NCI-H345 treated with DMSO at 0.1 percent for 48 hours (cell line): ENCODE measurements at regions not wholly inside any gene's neighbourhood (a gene's known extent, or its start where the extent isn't known, plus 50 kb on each side); places are given as distances from the start of the nearest gene placed in this dataset.

Experiments
- DNase-seq: peaks from one replicate; lab custom pipeline; 2025; ENCODE audit not compliant: unreplicated experiment; lab: John Stamatoyannopoulos, UW

DNA sequence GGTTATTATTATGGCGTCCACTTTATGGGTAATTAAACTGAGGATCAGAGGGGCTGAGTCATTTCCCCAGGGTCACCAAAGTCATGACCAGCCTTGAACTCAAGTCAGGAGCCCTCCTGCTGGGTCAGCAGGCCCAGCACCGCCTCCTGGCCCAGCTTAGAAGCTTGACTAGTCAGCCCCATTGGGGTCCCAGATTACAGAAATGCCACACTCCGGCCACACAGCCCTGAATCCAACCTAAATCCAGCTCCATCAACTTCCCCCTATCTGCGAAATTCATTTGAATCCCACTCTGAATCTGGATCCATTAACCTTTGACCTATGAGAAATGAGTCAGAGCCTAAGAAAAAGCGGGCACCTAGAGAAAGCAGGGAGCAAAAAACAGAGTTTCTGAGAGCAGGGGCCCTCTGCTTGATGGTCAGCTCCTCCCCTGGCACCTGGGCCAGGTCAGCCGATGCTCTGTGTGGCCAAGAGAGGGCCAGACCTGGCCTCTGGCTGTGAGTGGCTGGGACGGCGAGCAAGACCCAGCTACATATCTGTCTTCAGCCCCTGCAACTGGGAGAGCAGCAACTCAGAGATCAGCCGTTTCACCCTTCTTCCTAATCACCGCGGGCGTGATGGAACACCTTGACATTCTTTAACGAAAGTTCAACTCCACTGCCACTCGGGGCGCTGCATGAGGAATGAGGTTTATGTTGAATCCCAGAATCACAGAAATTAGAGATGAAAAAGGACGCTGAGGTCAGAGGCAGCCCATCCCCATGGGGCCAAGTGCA, 196.1 kb downstream of the TRIM29 start:
- no peak for DNase-seq

DNA sequence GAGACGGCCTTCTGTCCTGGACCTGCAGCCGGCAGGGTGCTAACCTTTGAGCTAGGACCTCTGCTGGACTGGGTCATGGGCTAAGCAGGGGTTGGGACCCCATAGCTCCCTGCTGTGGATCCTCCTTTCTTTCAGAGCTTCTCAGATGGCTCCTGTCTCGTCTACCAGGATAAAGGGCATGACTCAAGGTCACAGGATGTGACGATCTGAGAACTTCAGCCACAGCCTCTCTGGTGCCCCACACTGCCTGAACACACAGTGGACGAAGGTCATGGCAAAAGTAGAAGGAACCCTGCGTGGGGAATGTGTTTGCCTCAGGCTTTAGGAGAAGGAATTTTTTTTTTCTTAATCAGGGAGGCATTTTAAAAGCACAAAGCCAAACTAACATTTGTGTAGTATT, 196.7 kb downstream of the TRIM29 start:
- no peak for DNase-seq

DNA sequence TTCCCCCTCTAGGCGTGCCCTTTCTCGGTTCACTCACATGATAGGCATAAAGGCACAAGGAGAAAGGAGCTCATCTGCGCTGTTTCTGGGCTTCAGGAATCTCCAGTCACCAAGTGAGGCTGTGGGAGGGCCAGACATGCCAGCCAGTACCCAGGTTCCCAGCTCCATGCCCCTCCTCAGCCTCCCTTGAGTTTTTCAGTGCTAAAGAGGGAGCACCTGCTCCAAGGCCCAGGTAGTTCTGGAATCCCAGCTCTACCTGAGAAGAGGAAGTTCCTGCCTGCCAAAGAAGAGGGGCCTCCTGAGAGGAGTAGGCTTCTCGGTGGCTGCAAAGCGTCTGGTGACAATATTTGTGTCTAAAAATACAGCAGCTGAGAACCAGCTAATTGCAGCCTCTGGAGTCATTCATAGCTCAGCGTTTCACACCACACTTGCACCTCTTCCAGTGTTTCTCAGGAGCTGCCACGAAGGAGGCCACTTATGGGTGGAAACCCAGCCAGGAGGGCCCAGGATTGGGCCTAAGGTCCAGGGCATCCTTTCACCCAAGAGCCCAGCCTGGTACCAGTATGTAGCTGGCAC, 197.4 kb downstream of the TRIM29 start:
- DNase-seq, result no peak

DNA sequence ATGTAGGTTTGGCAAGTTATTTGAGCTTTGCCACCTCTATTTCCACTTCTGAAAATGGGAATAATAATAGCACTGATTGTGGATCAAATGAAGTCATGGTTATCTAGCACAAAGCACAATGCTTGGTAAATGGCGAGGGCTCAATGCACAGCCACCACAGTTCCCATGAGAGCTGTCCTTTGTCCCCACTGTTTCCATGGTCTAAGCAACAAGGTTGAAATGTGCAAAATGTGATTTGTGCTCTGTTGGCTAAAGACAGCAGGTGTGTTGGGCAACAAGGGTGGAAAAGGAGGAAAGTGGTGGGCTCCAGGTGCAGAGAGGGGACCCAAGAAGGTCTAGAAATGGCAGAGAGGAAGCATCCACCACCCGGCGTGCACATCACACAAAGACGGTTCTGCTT, 200.5 kb downstream of the TRIM29 start:
- DNase-seq, result no peak

DNA sequence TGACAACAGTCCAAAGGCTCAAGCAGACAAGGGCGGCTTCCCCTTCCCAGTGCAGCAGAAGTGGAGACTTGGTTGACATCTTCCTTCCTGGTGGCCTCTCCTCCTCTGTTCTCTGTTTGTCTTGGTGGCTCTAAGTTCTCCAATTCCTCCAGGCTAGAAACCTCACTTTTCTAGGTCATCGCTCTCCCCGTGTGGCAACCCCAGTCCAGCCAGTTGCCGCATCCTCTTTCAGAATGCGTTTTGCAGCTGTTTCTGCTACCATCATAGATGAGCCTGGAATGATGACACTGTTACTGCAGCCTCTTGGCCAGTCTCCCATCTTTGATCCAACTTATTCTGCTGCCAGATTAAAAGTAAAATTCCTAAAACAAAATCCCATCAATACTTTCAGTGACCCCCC, 201.5 kb downstream of the TRIM29 start:
- DNase-seq, result no peak

DNA sequence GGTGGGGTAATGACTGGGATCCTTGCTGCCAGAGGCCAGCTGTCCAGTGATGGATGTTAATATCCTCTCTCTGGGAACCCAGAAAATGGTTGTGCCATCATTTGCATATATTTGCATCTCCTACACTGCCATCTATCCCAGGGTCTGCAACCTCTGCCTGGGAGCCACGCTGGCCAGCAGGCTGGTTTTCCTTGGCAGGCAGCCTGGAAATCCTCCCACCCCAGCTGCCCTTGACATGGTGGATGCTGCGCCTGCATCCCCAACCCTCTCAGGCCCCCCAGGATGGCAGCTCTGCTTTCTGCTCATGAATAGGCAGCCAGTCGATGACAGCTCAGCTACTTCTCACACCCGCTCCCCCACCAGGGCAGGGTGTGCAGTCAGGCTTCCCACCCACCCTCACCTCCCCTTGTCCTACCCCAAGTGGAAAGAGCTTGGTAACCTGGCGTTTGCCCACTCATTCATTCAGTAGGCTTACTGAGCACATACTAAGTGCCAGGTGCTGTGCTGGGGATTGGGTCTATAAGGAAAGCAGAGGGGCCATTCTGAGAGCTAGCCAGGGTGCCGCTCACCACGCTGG, 202.5 kb downstream of the TRIM29 start:
- DNase-seq, result no peak

DNA sequence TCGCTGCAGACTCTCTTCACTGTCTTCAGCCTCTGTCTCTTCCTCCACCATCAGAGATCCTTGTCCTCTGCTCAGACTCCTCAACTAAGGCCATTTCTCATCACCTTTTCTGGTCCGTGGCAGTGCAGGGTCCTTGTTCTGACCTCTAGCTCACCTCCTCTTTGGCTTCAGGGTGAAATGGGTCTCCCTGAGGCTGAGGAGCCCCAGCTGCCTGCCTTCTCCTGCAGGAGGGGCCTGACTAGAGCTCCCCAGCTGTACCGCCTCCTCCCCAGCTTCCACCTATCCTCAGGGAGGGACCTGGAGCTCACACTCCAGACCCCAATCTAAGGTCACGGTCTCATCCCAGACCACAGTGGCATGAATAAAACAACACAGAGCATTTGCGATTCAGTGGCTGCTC, 203.0 kb downstream of the TRIM29 start:
- DNase-seq, result no peak

DNA sequence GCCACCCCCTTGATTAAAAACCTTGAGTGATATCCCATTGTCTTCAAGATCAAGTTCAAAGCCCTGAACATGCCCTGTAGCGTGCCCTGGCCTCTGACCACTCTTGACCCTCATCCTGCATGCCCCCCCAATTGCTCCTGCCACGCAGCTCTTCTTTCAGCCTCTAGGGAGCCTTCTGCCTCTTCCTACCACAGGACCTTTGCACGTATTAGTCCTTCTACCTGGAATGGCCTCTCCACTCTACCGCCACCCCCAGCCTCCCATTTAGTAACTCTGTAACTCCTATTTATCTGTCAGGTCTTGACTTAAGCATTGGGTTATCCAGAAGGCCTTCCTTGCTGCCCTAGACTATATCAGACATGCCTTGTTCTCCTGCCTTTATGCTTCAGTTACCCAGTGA, 203.6 kb downstream of the TRIM29 start:
- no peak for DNase-seq

DNA sequence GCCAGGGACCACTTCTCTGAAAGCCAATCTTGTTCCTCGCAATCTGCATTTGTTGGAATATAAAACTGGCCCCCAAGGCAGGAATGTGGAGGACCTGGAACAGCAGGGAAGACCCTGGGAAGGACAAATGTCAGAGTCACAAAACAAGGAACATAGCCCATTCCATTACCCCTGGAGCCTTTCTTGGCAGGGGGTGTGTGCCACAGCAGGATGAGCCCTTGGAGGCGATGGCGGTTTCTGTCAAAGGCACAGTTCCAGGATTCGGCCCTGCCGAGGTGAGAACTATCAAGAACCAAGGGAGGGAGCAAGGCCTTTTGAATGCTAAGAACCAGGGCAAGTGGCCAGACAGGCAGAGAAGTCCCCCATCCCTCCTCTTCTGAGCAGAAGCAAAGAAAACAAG, 204.3 kb downstream of the TRIM29 start:
- DNase-seq, result no peak

DNA sequence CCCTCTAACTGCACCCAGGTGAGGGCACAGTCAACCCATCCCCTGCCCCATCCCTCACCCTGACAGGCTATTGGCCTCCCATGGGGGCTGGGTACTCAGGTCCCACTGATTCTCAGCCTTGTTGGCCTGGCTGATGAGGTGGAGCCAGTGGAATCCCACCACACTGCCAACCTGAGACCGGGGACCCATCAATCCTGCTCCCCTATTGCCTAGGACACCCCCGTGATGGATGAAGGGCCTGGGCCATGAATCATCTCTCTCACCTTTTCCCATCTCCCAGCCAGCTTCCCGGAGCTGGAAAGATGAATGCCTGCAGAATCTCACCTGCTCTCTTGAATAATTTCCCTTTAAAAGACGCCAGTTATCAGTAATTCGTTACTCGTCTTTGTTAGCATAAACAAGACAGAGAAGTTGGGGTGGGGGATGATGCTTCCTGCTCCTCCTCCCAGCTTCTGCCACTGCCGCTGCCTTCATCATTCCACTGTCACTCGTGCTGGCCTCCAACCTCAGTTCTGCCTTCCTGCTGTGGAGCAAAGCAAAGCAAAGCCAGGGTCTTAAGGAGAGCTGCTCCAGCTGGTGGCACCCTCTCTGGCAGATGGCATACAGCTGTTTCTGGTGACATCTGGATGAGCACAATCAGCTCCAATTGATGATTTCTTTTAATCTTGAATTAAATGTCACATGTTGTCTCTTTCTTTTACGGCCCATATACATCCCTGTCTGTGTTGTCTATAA, 204.0 kb upstream of the NECTIN1 start:
- no peak for DNase-seq

DNA sequence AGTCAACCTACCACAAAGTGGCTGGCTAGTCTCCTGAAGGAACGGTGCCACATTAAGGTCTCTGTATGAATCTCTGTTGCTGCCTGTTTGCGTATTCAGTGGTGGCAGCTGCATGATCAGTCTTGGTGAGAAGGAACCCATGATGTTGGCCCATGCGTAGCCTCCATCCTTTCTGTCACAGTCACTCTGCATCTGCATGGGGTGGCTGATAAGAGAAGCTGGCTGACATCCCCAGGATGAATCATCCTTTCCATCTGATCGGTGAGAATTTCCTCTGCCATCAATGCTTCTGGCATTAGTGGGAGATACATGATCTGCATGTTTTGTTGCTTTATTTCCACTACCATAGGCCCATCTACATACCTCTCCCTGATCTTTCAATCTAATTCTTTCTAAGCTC, 199.0 kb upstream of the NECTIN1 start:
- no peak for DNase-seq

DNA sequence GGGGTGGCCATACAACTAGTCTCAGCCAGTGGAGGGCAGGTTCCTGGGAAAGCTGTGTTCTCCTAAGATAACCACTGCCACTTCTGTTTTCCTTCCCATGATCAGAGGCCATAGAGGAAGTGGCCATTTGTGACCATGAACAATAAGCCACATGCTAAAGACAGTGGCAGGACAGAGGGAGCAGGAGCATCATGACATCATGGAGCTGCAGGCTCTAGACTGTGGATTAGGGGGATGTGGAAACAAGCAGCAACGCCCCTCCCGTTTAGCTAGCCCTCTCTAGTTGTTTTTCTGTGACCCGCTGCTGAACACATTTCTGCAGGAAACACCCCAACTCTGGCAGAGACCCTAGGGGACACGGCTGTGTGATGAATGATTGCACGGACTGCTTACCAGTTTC, 195.0 kb upstream of the NECTIN1 start:
- no peak for DNase-seq

DNA sequence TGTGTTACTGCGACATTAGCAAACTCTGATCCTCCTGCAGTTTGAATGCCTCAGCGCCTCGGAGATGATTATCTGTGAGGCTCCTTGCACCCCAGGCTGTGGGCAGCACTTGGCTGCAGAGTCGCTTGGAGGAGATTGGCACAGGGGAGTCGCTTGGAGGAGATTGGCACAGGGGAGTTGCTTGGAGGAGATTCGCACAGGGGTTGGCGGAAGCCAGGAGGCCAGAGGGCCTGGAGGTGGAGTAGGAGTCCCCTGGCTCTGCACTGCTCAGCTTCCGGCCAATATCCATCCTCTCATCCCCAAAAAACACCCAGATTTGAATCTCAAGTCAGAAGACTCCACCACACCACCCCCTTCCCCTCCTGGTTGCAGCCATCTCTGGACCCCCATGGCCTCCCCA, 192.6 kb upstream of the NECTIN1 start:
- no peak for DNase-seq

DNA sequence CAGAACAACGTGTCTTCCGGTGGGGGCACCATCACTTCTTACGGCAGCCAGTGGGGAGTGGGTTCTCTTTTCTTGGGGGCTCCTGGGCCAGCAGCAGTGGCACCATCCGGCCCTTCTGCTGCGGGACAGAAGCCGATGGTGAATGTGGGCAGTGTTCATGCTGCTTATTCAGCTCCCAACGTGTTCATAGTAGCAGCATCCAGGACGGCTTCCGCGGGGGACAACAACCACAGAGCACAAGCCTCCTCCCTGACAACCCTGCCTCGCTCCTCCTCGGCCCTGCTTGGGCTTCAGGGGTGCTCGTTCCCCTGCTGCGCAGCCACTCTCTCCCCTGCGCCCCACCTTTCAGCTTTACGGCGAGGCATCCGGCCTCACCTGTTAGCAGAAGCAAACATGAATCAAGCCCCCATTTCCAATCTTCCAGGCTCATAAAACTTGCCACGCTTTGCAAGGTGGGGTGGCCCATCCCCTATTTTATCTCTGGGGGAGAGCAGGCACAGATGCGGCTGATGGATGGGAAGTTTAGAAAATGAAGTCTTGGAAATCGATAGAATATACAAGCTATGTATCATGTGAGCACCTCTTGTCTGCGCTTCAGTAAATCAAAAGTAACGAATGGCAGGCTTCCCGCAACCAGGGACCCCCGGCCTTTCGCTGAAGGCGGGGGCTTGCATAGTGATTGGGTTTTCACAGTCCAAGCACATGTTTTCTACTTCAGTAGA, 191.8 kb upstream of the NECTIN1 start:
- DNase-seq, result no peak

DNA sequence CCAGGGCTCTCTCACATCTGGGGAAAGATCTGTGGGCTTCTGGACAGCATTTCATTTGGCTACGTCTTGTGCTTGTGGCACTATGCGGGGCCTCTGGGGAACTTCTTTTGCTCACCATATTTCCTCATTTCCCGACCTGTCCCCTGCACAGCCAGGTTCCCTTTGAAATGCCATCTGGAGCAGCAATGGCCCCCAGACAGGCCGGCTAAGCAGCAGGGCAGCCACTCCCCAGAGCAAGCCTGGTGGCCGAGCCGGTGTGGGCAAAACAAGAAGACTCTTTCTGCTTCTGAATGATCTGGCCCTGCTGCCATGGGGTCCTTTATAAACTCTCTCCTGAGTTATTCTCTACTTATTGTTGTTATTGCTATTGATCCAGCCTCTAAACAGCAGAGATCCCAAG, 190.7 kb upstream of the NECTIN1 start:
- DNase-seq, result no peak

DNA sequence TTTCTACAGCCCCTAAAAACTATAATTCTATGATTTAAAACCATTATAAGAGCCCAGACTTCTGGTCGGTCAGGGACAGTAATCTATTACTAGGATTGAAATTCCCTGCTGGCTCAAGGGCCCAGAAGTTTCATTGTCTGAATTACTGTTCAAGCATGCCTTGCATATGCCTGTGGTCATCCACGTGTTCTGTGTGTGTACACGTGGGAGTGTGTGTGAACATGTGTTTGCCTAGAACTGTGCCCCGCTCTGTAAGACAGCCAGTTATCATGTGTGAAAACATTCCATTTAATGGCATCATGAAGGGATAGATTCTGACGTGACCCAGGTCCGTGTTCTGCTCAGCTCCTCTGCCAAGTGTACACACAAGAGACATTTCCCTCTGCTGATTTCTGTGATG, 189.3 kb upstream of the NECTIN1 start:
- DNase-seq, result no peak

DNA sequence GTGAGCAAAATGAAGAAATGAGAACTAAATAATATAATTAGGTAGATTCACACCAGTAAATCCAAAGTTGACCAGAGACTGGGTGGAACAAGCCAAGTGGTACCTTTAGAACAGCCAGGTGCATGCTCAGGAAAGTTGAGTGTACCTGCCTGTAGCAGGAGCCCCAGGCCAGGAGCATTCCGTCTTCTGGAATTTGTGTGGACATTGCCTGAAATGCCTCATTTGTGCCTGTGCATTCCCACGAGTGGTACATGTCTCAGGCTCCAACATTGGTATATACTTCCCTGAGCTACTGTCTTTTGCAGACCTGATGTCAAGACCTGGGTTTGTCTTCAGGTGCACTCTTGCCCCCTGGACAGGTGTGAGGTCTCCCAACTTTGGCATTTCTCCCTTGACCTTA, 187.6 kb upstream of the NECTIN1 start:
- DNase-seq, result no peak

DNA sequence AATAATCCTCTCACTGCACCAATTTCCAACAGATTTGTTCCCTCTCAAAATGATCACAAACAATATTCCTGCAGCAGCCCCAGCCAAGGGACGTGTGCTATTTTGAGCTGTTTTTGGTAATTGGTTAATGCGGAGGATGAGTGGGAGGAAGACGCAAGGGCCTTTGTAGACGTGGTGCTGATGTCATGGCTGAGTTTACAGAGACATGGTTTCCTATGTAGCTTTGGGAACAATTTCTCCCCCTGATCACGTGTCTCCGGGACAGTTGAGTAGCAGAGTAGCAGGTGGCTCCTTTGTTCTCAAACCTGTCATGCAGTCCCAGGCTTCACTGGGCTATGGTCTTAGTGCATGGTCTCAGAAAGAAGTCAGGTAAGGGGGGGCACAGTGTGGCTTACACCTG, 183.2 kb upstream of the NECTIN1 start:
- DNase-seq, result peak; percentile 81

DNA sequence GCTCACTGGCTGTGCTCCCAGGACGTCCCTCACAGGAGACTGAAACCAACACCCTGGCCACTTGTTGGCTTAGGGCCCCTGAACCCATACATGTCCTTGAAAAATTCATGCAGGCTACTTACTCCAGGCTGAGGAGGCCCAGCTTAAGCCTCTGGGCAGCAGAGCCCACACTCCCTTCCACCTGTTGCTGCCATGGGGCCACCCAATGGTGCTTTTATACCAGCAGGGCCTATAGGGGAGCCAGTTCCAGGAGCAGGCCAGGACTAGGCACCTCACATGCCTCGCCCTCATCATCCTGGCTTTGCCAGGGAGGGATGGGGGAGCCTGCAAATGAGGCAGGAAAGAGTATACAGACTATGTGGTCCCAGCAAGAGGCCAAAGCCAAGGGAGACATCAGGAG, 181.7 kb upstream of the NECTIN1 start:
- no peak for DNase-seq

DNA sequence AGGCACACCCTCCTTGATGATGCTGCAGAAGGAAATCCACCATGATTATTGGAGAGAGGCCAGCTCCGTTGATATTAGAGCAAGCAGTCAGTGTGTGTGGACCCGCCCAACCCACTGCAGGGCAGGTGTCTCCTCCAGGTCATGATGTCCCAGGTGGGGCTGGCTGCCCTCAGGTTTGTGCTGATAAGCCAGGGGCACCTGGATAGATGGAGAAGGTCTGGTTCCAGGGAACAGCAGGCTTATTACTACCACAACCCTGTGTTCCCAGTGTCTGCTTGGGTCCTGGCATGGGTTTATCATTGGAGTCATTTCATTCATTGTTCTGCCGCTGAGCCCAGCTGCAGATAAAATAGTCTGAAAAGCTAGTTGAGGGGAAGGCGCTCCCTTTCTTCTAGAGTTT, 181.1 kb upstream of the NECTIN1 start:
- DNase-seq, result no peak

DNA sequence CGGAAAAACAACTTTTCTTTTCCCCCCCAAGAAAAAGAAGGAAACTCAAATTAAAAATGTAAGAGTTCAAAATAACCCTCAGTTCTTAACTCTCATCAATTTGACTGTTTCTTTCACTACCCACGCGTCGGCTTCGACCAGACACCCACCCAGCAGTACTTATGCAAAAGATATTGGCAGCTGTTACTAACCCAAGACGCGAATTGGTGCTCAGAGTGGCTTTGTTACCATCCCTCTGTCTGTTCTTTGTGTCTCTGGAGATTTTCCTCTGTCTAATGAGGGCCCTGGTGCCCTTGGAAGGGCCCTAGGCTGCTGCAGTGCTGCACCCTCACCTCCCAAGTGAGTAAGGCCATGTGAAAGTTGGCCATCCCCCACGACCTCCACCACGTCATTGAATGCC, 180.5 kb upstream of the NECTIN1 start:
- no peak for DNase-seq
